HG03039 (cell line): ENCODE measurements at regions not wholly inside any gene's neighbourhood (a gene's known extent, or its start where the extent isn't known, plus 50 kb on each side); places are given as distances from the start of the nearest gene placed in this dataset.
"Not testable (repeated sequence)": the region's sequence is repeated elsewhere in the genome, so short reads cannot be mapped to it uniquely, and the experiment has no call there.

Experiments used
- ATAC-seq: cut with Tn5 transposase; IDR thresholded peaks from one replicate; pipeline ENCODE4 v1.9.1; 2021; ENCODE audit warnings: mild to moderate bottlenecking, moderate library complexity; ENCODE audit not compliant: unreplicated experiment

DNA sequence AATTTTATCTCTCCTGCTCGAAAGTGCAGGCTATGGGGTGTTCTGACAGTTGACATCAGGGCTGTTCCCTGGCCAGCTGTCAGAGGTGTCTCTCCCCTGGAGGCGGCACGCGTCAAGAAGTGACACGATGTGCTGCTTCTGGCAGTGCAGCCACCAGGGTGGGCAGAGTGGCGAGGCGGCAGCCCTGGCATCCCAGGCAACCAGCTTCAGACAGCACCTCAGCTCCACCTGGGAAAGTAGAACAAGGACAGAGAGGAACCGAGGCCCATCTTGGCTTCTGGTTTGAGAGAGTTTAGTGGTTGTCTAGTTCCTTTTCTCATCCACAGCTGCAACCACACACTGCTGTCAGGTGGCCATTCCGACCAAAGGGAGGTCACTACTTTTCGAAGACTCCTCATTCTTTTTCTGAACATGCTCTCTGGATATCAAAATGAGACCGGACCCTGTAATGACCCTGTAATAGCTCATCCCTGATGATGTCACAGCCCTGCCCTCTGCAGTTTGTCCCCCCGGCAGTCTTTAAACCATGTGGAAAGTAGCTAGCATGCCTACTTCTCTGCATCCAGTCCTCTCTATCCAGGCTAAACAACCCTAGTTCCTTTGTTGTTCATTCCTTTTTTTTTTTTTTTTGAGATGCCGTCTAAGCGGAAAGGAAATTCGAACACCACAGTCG, 381.0 kb upstream of the NRP1 start:
- ATAC-seq = no peak

DNA sequence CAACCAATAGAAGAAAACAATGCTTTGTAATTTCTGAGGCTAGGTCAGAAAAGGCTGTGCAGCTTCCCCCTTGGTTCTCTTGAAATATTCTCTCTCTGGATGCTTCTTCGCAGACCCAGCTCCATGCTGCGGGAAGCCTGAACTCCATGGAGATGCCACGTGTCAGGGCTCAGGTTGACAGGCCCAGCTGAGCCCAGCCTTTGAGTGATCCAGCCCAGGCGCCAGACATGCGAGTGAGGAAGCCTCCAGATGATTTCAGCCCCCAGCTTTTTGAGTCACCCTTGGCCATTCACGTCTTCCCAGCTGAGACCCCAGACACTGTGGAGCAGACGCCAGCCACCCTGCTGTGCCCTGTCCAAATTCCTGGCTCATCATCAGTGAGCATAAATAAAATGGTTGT, 378.4 kb upstream of the NRP1 start:
- ATAC-seq = no peak

DNA sequence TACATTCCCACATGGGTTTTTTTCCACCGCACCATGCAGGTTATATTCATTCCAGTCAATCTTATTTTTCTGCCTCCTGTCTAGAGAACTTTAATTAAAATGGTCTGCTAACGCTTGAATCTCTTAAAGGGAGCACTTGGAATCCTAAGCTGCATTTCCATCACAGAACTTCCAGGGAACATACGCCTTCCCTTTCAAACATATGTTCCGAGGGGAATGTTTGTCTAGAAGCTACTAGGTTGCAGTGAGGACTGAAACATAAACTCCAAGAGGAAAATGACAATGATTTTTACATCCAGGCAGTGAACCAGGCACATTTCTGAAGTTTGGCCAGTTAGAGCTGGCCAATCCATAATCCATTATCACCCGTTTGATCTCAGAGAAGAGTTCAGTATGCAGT, 375.5 kb upstream of the NRP1 start:
- no peak for ATAC-seq

DNA sequence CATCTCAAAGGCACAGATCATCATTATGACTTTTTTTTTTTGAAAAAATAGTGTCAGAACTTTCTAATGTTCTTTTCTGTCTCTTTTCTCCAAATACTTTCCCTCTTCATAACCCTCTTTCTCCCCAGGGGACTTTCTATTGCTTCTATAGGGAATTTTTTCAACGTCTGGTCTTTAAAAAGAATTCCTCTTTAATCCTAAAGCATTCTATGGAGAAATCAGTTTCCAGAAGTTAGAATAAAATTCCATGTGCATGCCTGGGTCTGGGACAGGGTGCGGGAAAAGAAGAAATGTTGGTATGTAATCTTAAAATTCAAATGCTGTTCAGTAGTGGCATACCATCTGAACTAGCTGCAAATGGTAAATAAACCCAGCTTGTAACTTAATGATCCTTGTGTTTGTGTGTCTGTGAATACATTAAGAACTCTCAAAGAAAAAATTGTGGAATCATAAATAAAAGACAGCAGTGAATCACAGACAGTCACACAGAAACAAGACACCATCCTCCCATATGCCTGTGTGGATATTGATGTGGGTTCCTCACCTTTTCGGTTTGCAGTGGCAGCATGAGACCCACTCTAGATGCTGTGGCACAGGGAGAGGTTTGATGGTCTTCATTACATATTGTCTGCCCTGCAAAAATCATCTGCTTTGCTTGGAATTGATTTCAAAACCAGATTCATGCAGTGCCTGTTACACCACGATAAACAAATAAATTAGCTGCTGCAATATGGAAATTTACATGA, 374.7 kb upstream of the NRP1 start:
- ATAC-seq = no peak

DNA sequence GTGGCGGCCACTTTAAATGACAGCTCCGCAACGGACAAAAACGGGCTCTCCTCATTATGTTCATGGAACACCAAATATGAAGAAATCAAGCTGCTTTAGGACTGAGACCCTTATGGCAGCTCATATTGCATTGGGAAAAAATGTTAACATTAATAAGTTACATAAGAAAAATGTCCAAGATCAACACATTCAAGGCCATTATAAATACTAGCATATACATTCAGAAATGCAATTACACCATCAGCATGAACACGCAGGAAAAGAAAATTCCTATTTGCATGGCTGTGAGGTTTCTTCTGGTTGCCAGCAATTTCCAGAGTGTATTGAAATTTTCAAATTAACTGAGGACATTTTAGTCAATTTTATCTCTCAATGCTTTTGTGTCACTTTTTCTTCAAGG, 374.1 kb upstream of the NRP1 start:
- no peak for ATAC-seq

DNA sequence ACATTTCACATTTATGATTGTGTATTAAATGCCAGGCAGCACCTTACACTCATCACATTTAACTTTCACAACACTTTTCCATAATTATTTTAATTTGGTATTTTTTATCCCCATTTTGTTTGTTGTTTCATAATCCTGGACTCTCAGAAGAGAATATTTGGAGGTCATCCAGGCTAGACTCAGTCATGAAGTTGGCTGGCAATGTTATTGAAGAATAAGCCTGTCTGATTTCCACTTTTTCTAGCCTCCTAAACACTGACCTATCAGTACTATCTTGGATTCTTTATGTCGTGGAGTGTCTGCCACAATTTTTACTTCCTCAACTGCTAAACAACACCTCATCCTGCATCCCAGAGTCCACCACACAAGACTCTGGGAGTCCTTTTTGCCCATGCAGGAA, 372.3 kb upstream of the NRP1 start:
- ATAC-seq = no peak

DNA sequence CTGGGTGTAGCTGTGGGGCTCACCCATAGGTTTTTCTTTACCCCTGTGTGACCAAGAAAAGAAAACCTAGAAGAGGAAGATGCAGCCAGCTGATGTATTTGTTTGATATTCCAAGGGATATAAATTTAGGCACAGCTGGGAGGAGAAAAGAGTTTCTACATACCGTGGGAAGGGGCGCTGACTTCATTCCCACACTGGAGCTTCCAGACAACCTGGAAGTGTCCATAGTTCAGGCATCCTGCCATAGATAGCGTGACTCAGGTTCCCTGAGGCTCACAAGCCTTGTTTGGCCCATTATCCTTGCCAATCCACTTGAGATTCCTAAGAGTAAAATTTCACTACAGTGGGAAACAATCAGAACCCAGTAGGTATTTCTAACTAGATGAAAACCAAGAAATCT, 371.7 kb upstream of the NRP1 start:
- no peak for ATAC-seq

DNA sequence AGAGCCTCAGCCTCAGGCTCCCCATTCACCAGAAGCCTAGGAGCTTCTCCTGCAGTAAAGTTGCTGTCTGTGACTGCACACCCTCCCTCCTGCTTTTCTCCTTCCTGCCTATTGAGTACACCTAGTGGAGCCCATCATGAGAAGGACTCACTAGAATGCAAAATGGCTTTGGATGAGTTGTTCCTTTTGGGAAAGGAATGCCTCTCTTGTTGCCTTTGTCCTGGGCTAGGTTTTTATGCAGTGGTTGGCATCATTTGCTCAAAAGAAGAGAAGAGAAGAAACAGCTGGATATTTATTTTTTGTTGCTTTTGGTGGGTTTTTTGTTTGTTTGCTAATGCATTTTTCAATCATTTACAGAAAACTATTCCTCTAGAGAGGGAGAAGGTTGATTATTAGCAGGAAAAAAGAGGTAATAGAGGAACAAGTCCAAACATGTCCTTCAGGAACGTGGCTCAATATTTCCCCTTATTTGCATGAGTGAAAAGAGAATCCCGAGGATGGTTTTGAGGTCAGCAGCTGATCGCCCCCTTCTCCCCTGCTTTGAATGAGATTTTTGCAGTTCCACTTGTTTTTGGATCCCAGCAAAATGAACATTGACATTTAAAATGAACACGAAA, 369.9 kb upstream of the NRP1 start:
- no peak for ATAC-seq

DNA sequence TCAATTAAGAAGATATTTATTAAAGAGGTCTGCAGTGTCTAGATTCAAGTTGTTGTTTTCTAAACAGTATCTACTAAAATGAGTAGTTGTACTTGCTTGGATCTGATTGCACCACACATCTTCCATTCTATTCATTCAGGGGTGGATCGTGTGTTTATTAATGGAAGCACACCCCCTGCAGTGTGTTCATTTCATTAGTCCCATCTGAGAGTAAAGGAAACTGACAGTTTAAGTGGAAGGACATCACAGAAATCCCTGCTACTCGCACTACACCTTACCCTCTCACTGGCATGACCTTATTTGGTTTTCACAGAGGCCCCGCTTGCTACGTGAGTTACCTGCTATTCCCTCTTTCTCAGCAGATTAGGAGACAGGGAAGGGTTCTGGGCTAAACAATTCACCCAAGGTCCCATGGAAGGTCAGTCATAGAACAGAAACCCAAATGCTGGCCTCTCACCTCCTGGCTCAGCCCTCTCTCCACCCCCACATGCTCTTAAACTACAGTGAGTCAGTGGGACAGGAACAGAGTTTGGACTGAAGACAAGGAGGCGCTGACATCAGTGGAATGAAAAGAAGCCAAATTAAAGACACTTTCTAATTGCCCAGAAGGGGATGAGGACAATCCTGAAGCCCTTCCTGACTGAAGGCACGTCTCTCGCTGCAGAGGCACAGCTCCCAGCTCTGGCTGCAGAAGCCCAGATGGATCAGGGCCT, 369.2 kb upstream of the NRP1 start:
- no peak for ATAC-seq

DNA sequence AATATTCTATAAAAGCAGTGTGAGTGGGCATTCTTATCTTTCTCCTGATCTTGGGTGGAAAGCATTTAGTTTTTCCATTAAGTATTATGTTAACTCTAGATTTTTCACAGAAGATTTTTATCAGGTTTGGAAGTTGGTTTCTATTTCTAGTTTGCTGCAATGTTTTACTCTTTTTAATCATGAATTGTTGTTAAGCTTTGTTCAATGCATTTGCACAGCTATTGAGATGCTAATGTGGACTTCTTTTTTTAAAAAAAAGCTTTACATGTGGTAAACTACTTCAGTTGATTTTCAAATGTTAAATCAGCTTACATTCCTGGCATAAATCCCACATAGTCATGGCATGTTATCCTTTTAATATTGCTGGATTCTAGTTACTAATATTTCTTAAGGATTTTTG, 363.6 kb upstream of the NRP1 start:
- ATAC-seq = no peak

DNA sequence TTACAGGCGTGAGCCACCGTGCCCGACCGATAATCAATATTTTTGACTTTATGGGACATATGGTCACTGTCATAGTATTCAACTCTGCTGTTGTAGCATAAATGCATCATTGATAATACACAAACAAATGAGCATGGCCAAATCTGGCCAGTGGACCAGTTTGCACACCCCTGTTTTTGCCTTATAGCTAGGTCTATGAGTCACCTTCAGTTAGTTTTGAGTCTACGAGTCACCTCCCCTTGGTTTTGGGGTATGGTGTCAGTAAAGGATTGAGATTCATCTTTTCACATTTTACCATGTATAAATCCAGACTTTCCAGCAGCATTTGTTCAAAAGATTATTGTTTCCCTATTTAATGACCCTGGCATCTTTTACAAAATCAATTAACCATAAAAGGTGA, 362.5 kb upstream of the NRP1 start:
- no peak for ATAC-seq

DNA sequence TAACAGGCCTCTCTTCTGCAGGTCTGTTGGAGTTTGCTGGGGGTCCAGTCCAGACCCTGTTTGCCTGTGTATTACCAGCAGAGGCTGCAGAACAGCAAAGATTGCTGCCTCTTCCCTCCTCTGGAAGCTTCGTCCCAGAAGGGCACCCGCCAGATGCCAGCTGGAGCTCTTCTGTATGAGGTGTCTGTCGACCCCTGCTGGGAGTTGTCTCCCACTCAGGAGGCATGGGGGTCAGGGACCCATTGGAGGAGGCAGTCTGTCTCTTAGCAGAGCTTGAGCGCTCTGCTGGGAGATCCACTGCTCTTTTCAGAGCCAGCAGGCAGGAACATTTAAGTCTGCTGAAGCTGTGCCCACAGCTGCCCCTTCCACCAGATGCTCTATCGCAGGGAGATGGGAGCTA, 361.1 kb upstream of the NRP1 start:
- no peak for ATAC-seq

DNA sequence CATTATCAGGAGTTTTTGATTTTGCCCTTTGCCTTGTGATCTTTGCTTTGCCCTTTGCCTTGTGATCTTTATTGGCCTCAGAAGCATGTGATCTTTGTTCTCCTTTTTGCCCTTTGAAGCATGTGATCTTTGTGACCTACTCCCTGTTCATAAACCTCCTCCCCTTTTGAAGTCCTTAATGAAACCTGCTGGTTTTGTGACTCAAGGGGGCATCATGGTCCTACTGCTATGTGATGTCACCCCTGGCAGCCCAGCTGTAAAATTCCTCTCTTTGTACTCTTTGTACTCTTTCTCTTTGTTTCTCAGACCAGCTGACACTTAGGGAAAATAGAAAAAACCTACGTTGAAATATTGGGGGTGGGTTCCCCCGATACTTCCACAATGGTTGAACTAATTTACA, 356.1 kb upstream of the NRP1 start:
- not testable (repeated sequence) for ATAC-seq

DNA sequence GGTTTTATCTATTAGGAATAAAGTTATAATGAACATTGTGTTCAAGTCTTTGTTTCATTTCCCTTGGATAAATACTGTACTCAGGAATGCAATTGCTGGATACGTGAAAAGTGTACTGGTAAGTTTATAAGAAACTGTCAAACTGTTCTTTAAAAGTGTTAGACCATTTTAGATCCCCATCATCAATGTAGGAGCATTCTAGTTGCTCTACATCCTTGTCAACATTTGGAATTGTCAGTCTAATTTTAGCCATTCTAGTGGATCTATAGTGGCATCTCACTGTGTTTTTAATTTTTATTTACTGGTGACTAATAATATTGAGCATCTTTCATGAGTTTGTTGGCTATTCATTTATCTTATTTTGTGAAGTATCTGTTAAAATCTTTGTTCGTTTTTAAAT, 354.0 kb upstream of the NRP1 start:
- ATAC-seq = no peak

DNA sequence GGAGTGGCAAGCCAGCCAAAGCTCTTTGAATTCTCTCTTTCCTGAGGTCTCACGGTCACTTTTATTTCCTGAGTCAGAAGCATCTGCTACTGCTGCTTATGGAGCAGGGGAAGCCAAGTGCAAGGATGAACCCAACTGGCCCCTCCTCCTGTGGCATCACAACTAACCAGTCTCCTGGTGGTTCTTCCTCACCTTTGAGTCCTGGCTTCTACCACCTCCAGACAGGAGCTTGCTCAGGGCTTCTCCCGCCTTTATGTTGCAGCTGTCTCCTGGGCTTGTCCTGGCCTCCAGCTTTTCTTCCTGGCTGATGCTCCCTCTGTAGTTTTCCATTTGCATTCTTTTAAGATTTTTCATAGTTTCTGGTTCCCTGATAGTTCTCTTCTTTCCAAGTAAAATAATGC, 349.7 kb upstream of the NRP1 start:
- no peak for ATAC-seq

DNA sequence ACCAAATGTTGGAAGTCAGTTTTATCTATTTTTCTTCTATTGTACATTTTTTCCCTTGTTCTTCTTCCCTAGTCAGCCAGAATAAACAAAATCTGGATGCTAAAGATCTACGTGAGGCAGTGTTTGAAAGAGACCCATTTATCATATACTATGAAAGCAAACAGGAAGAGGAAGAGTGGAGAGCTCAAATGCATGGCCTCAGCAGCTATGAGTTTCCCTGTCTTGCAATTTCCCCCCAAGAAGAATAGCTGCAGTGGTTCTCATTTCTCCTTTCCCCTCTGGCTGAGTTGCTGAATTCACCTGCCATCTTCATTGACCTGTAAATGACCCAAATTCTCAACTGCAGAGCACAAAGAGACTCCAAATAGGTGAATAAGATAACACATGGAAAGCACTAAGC, 347.1 kb upstream of the NRP1 start:
- ATAC-seq = no peak

DNA sequence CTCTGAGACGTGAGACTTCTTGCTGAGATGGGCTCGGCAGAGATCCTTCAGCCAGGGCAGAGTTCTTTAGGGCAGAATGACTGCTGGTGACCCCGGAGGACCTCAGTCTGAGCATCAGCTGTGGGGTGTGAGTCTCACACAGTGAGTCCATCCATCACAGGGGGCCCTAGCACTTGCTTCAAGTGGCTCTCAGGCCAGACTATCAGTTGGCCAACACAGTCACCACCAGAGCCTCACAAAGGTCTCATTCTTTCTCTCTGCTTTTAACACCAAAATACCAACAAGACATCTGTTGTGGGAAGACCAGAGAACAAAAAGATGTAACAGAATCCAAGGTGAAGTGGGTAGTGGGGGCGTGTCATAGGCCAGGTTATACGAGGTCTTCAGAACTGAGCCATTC, 345.6 kb upstream of the NRP1 start:
- no peak for ATAC-seq

DNA sequence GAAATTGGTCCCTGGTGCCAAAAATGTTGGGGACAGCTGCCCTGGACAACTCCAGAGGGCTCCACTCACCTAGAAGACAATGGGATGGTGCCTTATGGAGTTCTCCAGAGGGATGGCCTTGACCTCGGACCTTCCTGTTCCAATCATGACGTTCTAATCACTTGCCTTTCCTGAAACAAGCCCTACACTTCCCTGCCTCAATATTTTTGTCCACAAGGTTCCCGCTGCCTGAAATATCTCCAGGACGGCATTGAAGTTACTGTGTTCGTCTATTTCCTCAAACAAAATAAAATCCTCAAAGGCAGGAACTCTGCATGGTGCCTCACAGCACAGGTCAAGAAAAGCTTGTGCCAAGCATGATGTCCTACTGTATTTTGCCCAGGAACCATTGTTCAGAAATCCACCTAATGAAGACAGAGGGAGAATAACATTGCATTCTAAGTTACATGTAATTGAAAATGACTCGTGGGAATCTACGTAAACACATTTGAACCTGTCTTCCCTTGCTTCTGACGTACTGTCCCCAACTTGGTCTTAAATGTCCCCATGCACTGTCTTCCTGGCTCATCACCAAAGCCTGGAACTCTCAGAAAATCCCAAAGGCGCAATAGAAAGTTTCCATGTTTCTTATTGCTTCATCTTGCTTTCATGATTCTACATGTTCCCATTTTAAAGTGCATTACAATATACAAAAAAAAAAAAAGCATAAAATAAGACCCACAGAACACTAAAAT, 342.3 kb upstream of the NRP1 start:
- no peak for ATAC-seq

DNA sequence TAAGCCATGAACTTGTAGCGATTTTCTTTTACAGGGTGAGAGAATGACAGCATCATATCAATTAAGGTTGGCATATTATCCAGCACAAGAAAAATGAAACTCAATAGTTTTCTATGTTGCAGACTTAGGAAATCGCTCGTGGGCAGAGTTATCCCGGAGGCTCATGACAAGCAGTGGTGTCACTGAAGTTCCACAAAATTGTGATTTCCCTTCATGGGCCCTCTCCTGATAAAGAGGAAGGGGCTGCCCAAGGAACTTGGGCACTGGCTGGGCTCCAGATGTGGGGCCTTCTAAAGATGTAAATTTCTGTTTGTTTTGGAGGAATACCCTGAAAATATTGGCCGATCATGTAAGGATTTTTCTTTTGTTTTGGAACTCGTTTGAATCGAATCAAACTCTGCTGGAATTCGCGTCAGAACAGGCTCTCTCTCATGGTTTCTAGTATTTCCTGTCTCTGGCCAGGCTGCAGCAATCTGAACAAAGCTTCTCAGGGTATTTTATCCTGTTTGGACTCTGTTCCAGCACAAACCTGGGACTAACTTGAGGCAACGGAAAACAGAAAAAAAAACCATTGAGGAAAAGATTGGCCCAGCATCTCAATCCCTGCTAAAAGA, 340.6 kb upstream of the NRP1 start:
- ATAC-seq = no peak

DNA sequence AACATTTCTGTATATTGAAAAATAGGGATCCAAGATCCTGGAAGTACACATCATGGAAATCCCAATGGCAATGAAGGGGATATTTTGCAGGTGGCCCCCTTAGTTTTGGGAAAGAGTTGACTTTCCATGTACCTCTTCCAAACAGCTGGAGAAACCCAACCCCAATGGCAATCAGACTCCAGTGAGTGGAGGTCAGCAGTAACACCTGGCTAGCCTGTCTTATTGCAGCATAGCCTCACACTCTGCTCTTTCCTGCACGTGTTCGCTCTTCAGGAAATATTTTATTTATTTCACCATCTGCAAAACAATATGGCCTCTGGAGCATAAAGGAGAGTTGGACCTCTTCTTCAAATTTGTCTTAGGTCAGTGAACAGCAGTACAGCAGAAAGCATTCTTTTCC, 340.0 kb upstream of the NRP1 start:
- ATAC-seq = no peak
